ENCODE measurements at regions not wholly inside any gene's neighbourhood (a gene's known extent, or its start where the extent isn't known, plus 50 kb on each side); places are given as distances from the start of the nearest gene placed in this dataset.

DNA sequence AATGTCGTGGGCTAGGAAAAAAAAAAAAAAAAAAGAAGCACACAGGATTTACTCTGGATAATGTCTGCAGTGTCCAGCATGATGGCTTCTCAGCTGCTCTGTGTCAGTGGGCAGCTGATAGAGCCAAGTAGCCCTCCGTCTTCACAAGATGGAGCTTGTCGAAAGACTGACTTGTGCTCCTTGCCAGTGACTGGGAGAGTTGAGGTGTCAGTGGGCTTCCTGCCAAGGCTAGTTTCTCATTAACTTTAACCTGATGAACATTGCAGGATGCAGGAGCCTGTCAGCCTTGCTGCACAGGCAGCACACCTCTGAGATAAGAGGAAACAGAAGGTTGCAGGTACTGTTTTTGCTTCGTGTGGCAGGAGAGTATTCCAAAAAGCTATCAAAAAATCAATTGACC lies 171.4 kb upstream of the SGCD start:
- intact Hi-C loops (cut with DNase I; ENCODE audit: low total_unique reads), result no loop called here
- Histone ChIP-seq H3K4me1 (no peaks in the 10 kb centered on the region), H3K9me3 (no peaks in the 10 kb centered on the region), H3K4me3 (no peak overlapping the region), H3K36me3 (no peaks in the 10 kb centered on the region), H3K27ac (no peak overlapping the region), H3K27me3 (replicated peaks in 1 of 7) (no peaks in the 10 kb centered on the region)
- 53 to 85% (median 59%) methylated on average over 4 of the region's 4 CpGs for WGBS, 5 donors
- DNase-seq, result no peak
- TF ChIP-seq POLR2A (IDR thresholded peaks at IDR 0.05) (no peak), POLR2AphosphoS5 (IDR thresholded peaks at IDR 0.05) (no peak)
- TF ChIP-seq, protein P1, sequence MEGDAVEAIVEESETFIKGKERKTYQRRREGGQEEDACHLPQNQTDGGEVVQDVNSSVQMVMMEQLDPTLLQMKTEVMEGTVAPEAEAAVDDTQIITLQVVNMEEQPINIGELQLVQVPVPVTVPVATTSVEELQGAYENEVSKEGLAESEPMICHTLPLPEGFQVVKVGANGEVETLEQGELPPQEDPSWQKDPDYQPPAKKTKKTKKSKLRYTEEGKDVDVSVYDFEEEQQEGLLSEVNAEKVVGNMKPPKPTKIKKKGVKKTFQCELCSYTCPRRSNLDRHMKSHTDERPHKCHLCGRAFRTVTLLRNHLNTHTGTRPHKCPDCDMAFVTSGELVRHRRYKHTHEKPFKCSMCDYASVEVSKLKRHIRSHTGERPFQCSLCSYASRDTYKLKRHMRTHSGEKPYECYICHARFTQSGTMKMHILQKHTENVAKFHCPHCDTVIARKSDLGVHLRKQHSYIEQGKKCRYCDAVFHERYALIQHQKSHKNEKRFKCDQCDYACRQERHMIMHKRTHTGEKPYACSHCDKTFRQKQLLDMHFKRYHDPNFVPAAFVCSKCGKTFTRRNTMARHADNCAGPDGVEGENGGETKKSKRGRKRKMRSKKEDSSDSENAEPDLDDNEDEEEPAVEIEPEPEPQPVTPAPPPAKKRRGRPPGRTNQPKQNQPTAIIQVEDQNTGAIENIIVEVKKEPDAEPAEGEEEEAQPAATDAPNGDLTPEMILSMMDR (IDR thresholded peaks at IDR 0.05 in 8 of 11, conservative IDR thresholded peaks at IDR 0.05 in 3 of 11), result no peak

DNA sequence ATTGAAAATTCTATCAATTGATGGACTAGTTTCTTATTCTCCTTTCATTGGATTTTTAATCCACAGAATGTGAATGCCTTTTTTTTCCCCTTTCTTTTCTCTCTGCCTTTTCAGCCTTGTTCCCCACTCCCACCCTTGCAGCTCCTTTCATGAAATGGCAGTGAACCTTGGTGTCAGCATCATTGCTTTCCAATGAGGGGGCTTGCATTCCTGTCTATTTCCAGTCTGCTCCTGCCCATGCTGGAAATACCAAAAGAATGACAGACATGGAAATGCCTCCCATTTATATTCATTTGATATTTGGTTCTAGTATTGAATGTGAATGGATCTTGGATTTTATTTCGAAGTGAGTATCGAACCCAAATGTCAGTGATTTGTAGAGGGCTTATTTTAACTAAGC lies 162.7 kb upstream of the SGCD start:
- Histone ChIP-seq H3K27me3 (replicated peaks in 1 of 7) (no peaks in the 10 kb centered on the region), H3K27ac (no peak overlapping the region), H3K9me3 (no peaks in the 10 kb centered on the region), H3K4me3 (no peak overlapping the region), H3K4me1 (no peaks in the 10 kb centered on the region), H3K36me3 (no peaks in the 10 kb centered on the region)
- TF ChIP-seq POLR2AphosphoS5 (IDR thresholded peaks at IDR 0.05) (no peak), POLR2A (IDR thresholded peaks at IDR 0.05) (no peak)
- TF ChIP-seq, protein P1 (IDR thresholded peaks at IDR 0.05 in 8 of 11, conservative IDR thresholded peaks at IDR 0.05 in 3 of 11), result no peak
- intact Hi-C loops (cut with DNase I; ENCODE audit: low total_unique reads), result no loop called here
- 67 to 81% (median 69%) methylated on average over 2 of the region's 2 CpGs for WGBS, 5 donors
- DNase-seq, result no peak

DNA sequence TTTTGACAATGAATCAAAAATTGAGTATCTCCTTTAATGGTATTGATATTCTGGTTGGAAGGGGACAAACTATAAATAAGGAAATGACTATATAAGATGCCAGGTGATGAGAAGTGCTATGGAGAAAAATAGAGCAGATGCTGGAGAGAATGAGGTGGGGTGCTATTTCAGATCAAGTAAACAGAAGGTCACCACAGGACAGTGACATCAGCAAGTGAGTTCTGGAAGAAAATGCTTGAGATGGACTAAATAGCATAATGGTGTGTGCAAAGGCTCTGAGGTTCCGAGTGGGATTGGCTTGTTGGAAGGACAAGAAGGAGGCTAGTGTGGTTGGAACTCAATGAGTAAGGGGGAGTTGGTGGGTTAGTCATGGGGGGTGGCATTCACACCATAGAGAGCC lies 157.5 kb upstream of the SGCD start:
- Histone ChIP-seq H3K9me3 (no peaks in the 10 kb centered on the region), H3K36me3 (no peaks in the 10 kb centered on the region), H3K4me3 (no peak overlapping the region), H3K27ac (no peak overlapping the region), H3K4me1 (no peaks in the 10 kb centered on the region), H3K27me3 (replicated peaks in 1 of 7) (no peaks in the 10 kb centered on the region)
- 78 to 100% (median 81%) methylated on average over 1 of the region's 1 CpG for WGBS, 5 donors
- DNase-seq, result no peak
- intact Hi-C loops (cut with DNase I; ENCODE audit: low total_unique reads), result no loop called here
- TF ChIP-seq POLR2AphosphoS5 (IDR thresholded peaks at IDR 0.05) (no peak), POLR2A (IDR thresholded peaks at IDR 0.05) (no peak)
- TF ChIP-seq, protein P1 (IDR thresholded peaks at IDR 0.05 in 8 of 11, conservative IDR thresholded peaks at IDR 0.05 in 3 of 11), result no peak

DNA sequence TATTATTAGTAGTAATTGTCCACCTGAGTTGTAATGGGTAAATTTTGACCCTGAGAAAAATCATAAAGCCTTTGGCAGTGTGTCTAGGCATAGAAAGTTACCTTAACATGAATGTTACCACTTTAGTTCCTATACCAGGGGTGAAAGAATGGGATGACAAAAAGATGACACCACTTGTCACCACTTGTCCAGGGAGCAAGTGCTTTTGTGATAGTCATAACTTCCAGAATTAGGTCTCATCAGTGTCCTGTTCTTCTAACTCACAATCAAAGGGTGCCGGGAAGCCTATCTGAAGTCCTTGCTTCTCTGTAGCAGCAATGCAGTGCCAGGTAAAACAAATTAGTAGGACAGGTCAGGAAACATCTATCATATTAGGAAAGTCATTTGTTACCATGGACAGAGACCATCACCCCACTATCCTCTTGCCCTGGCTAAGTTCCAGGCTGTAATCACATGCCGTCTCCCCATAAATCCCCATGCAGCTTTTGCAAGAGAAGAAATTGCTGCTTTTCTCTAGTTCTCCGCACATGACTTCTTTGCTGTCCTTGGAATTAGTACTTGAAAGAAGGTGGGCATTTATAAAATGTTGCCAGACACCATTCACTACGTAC lies 156.5 kb upstream of the SGCD start:
- 67 to 89% (median 85%) methylated on average over 4 of the region's 4 CpGs for WGBS, 5 donors
- H3K36me3 ChIP-seq, result no peaks in the 10 kb centered on the region
- TF ChIP-seq, protein P1 (IDR thresholded peaks at IDR 0.05 in 8 of 11, conservative IDR thresholded peaks at IDR 0.05 in 3 of 11), result no peak
- no peak for TF ChIP-seq POLR2A (IDR thresholded peaks at IDR 0.05)
- TF ChIP-seq POLR2AphosphoS5 (IDR thresholded peaks at IDR 0.05), result no peak
- no peak overlapping the region for H3K4me3 ChIP-seq
- DNase-seq, result no peak
- no peaks in the 10 kb centered on the region for H3K4me1 ChIP-seq
- H3K9me3 ChIP-seq, result no peaks in the 10 kb centered on the region
- H3K27ac ChIP-seq, result no peak overlapping the region
- H3K27me3 ChIP-seq (replicated peaks in 1 of 7), result no peaks in the 10 kb centered on the region
- intact Hi-C loops (cut with DNase I; ENCODE audit: low total_unique reads), result no loop called here

All from spleen (tissue), 11 donors.